GM19452 (cell line): ENCODE measurements at regions not wholly inside any gene's neighbourhood (a gene's known extent, or its start where the extent isn't known, plus 50 kb on each side); places are given as distances from the start of the nearest gene placed in this dataset.
"Not testable (repeated sequence)": the region's sequence is repeated elsewhere in the genome, so short reads cannot be mapped to it uniquely, and the experiment has no call there.

Experiments
- ATAC-seq: cut with Tn5 transposase; IDR thresholded peaks from one replicate; pipeline ENCODE4 v1.9.1; 2021; ENCODE audit not compliant: unreplicated experiment

DNA sequence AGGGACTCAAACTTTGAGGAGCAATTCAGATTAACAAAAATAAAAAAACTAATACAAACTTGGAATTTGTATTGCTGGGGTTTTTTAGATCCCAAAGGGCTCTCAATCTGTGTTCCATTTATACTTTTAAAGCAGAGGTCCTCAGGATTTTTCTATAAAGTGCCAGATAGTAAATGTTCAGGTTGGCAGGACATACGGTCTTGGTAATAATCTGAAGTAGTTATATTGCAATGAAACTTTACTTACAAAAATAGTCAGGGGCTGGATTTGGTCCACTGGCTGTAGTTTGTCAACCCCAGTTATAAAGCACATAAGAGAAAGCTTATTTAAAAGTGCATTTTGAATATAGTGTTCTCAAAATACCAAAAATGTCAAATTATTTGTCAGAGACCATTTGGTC is 164.1 kb upstream of the CTSO start:
- no peak for ATAC-seq

DNA sequence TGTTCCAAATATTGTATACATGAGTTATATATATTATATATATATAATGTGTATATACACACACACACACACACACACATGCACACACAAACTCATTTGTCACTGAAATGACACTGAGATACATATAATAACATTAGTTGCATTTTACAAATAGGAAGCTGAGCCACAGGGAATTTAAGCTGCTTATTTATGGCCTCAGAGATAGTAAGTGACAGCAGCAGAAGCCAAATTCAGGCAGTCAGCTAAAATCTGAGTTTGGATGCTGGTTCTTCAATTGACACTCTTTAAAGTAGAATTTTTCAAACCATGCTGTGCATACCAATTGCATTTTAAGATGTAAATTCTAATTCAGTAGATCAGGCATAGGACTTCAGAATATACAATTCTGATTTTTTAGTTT is 163.3 kb upstream of the CTSO start:
- ATAC-seq: no peak

DNA sequence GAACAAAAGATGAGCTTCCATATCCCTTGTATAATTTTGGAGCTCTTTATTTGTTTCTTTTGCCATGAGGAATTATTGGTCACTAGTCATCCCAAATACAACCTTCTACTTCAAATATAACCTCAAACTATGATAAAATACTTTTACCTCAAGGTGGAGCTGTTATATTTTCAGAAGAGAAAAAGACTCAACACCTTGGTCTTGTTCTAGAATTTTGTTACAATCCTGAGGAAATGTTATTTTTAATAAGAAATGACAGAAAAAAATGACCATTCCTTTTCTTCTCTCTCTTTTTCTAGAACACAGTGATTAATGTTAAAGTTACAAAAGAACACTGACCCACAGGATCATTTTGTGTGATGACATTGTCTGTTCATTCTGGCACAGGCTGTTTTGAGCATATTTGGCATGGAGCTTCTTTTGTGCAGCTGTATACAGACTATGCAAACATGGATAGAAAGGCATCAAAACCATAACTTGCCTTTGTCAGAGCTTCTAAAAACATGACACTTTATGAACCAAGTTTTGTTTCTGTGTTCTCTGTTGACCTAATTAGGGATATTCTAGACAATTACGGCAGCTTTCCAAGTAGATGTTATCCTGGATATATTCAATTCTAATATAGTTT is 159.6 kb upstream of the CTSO start:
- no peak for ATAC-seq

DNA sequence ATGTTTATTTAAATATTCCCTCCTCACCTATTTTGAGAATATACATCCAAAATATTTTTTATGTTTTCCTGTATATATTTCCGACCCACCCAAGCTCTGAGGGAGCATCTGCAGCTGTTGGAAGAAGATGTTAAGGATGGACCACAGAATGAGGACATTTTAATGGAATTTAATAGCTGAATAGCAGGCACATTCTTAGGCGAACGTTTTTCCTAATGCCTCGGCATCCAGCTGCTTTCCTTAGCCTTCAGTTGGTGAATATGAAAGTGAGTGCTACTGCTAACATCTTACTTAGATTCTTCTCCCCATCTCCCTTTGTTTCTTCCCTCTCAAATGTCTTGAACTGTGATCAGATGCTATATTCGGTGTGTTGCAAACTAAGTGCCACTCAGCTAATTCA is 158.0 kb upstream of the CTSO start:
- ATAC-seq: no peak

DNA sequence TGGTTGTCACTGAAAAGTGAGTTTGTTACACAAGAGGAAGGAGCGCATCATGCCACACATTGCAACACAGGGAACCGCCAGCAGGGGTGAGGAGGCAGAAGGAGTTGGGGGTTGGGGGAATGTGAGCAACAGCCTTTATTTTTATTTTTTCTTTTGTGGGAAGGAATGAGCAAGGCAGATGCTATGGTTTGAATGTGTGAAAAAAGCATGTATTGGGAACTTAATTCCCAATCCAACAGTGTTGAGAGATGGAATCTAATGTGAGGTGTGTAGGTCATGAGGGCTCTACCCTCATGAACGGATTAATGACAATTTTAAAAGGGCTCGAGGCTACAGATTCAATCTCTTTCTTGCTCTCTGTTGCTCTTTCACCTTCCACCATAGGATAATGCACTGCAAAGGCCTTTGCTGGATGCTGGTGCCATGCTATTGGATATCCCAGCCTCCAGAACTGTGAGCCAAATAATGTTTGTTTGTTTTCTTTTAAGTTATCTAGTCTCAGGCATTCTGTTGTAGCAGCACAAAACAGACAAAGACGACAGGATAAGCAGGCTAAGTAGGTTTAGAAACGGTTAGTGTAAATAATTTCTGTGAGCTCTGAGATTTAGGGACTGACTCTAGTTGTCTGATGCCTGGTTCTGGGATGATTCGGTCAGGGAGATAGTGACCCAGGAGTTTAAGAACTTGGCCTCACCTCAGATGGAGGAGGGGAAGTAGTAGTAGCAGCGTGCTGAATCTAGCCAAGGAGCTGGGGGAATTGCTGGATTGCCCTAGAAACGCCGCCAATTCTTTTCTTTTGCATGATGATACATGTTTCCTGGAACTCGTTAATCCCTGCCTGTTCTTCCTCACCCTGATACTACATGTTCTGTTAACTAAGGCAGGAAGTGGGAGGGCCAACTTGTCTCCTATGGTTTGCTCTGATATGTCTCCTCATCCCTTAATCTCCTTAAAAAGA is 156.6 kb upstream of the CTSO start:
- no peak for ATAC-seq

DNA sequence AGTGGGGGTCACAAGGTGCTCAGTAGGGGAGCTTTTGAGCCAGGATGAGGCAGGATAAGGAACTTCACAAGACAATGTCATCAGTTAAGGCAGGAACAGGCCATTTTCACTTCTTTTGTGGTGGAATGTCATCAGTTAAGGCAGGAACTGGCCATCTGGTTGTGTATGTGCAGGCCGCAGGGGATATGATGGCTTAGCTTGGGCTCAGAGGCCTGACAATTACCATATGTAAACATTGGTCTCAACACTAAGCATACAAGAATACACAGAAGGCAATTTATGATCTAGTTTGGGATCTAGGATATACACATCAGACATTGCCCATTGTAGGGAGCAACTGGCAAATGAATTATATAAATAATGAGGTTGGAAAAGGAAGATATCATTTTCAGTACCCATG is 155.4 kb upstream of the CTSO start:
- ATAC-seq: not testable (repeated sequence)

DNA sequence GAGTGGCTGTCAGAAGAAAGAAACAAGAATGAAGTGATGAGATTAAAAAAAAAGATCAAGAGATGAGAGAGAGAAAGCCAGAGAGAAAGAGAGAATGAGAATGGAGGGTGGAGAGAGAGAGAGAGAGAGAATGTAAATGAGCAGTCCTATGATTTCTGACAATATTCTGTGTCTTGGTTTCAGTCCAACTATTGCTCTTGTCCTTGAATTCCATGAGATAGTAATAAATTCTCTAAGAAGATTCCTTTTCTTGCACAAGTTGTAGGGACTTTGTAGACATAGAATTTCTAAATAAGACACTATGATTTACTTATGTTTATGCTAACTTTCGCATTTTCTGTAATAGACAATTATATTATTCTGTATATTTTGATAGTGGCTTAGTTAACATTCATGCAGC is 149.6 kb upstream of the CTSO start:
- no peak for ATAC-seq

DNA sequence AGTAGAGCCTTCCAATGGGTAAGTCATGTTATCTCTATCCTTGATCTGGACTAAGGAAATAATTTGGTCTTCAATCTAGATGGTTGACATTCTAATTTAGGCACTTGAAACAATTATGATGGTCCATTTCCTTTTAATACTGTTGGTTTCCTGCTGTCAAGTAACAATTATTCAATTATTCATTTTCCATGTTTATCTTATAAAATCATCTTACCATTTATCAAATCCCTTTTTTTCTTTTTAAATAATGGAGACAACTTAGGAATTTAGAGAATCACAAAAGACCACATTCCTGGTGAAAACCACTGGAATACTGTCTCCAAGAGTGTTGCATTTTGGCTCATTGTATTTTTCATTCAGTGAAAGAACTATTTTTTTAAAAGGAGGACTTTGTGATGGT is 148.7 kb upstream of the CTSO start:
- ATAC-seq: no peak

DNA sequence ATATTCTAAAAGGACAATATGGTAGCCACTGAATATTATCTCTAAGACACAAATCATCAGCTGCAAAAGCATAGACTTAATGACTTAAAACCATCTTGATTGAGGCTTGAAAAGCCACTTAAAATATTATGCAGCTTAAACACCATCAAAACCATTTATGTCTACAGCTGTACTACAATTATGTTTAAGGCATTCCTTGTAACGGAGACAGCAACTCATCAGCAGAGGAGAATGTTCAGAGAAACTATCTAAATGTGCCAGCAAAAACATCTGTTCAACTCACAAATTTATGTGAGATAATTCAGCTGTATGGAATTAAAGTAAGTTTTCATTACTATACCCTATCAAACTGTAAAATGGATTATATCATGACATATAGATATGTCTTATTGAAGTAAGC is 147.9 kb upstream of the CTSO start:
- ATAC-seq: no peak

DNA sequence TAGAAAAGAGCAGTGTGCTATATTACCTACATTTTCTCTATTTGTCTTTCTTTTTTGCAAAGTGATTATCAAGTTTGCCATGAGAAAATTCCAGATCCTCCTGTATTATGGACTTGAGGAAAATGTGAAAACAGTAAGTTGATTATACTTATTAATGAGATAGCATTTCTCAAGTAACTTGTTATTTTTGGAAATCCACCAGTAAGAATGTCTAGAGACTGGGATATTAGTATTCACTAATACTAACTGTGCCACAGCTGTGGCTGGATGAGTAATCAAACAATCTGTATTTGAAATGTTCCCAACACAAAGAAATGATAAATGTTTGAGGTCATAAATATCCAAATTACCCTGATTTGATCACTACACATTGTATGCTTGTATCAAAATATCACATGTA is 147.0 kb upstream of the CTSO start:
- no peak for ATAC-seq

DNA sequence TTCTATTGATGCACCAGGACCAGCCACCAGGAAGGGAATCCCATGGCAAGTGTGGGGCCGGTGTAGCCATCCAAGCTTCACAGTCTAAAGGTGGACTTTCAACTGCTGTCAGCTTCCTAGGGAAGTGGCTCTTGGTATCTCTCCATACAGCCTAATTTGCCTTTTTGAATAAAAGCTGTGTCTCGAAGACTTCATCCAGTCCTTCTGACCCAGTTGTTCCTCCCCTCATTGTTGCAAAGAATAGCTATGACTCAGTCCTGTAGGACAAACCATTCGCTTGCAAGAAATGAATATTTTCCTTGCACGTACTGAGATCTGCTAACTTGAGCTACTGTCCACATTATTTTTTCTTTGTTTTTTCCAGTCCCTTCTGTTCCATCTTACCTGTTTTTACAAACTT is 145.1 kb upstream of the CTSO start:
- no peak for ATAC-seq

DNA sequence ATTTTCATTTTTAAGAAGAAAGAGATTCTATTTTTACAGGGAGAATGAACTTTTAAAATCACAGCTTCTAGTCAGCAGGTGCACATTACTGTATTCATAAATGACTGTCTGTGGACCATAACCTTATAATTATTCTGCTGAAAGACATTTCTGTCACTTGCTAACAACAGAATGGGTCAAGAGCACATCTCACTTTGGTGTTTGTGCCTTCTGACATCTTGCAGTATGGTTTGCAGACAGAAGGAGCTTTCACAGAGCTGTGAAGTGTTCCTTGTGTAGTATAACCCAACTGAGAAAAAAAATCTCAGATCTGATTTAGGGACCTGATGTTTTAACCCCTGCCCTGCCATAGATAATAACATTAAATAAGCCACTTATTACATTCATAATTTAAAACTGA is 131.4 kb upstream of the CTSO start:
- no peak for ATAC-seq

DNA sequence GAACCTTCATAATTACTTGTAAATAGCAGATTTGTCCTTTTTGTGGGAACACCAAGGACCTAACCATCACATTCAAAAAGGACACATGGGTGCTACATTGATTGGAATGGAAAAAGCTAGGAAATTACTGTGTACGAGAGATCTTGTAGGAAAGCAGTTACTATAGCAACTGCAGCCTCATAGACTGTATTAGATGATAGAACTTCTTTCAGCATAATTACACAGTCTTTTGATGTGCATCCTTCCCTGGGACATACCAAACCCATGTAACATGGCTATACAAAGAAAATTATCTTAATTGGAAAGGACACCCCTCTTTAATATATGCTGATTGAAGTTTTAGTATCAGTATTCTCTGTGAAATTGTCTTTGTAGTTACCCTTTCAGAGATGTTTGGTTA is 130.7 kb upstream of the CTSO start:
- no peak for ATAC-seq

DNA sequence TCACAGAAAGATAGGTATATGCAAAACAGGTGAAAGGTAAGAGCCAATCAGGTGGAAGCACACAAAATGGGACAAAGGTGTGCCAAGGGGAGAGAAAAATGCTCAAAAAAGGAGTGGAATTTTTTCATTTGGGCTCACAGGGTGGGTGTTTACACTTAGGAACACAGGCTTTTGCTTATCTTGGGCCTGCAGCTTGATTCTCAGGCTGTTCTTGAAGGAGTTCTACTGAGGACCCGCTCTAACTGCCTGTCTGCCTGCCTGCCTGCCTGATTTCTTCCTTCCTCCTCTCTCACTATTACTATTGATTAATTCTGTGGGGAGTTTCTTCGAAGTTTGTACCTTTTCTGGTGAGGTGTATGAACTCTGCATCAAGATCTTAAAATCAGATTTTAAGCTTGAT is 120.3 kb upstream of the CTSO start:
- ATAC-seq: no peak

DNA sequence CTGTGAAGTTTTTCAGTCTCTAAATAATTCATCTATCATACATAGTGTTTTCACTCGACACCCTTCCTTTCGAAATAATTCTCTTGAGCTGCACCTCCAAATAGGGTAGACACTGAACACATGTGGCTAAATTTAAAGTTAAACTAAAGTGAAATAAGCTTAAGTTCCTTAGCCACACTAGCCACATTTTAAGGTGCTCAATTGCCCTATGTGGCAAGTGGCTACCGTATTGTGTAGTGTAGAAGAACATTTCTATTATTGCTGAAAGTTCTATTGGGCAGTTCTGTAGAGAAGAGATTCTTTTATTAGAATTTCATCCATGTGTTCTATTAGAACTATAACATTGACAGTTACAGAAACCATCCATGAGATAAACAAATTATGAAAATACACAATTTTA is 107.0 kb upstream of the CTSO start:
- ATAC-seq: no peak

DNA sequence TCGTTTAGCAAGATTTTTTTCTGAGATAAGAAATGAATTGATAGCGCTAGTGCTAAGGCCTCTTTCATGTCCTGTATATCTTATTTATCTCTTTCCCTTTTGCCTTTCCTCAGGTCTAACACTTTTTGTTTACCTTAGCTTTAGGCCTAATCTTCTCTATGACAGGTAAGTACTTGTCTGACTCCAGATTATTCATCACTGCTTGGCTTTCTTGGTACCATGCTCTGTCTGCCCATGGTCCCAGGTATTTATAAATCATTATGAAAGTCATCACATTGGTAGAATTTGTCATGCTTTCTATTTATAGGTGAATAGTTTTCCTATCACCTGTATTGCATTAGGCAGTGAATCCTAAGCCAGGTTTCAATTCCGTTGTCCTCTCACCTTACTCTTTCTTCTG is 99.5 kb upstream of the CTSO start:
- ATAC-seq: no peak

DNA sequence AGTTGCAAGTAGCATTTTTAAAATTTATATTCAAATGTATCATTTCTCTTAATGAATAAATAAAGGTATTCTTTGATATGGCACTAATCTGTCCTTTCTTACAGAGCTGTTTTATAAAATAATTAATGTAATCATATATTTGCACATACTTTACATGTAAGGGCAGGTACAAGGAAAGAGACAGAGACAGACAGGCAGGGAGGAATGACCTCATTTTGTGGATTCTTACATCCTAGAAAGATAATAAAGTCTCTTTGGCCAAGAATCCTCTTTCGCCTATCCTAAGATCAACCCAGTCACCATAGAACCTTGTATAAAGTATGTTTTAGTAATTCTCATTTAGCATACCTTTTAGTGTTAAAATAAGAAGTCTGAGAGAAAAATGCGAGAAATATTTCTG is 98.5 kb upstream of the CTSO start:
- ATAC-seq: no peak

DNA sequence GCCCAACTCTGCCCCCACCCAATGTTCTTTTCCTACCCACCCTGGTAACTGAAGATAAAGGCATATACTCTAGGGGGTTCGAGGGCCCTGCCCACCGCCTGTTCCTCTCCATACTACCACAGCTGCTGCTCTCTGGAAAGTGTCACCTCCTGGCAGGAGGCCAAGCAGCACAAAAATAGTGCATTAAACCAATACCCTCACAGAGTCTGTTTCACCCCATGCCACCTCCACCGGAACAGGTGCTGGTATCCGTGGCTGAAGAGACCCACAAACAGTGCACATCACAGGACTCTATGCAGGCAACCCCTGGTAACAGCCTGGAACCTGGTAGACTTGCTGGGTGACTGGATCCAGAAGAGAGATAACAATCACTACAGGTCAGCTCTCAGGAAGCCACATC is 85.1 kb upstream of the CTSO start:
- no peak for ATAC-seq

DNA sequence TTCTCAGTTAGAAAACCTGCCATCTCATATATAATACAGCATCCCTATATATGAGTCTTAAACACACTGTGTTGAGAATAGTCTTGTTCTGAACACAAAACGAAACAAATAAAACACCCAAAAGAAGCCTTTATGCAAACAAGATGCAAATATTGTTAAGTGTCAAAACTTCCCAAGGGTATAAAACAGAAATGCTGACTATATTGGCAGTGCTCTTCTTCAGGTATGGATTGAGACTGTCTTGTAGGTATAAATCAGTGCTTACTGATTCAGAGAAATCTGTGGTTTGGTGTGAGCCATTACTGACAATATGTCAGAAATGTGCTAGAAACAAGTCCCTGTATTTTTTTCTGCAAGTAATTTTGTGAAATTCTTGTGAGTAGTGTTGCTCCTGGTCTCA is 82.8 kb upstream of the CTSO start:
- ATAC-seq: no peak

DNA sequence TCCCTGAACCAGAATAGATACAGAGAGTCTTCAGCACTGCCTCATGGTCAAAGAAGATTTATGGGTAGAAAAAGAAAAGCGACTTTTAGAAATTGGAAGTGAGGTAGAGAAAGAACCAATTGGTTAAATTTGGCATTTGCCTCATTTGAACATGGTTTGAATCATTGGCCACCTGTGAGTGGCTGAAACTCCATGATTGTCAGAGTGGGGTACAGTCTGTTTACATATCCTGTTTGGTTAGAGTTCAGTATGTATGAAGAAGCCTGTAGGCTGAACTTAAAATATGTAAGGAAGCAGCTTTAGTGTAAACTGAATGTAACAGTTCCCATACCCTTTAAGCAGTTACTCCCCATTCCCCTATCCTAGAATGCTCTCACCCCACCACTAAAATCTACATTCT is 76.0 kb upstream of the CTSO start:
- no peak for ATAC-seq

DNA sequence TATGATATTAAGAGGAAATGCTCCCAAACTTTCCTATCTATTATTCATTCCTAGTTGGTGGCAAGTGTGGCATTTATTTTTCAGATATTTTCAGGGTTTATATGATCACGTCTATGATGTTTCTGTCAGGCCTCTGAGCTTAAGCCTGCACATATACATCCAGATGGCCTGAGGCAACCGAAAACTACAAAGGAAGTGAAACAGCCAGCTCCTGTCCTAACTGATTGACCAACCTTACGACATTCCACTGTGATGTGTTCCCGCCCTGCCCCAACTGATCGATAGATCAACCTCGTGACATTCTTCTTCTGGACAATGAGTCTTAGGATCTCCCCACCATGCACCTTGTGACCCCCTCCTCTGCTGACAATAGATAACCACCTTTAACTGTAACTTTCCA is 67.6 kb upstream of the CTSO start:
- no peak for ATAC-seq

DNA sequence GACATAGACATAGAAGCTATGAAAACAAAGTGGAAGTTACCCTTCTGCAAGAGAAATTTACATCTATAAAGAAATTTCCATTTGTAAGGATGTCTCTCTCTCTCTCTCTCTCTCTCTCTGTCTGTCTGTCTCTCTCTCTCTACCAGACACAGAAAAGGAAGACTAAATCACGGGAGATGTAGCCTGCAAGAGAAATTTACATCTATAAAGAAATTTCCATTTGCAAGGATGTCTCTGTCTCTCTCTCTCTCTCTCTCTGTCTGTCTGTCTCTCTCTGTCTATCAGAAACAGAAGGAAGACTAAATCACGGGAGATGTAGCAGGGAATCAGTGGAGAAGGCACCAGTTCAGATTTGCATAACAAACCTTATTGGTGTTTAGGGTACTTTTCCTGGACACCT is 65.6 kb upstream of the CTSO start:
- ATAC-seq: no peak

DNA sequence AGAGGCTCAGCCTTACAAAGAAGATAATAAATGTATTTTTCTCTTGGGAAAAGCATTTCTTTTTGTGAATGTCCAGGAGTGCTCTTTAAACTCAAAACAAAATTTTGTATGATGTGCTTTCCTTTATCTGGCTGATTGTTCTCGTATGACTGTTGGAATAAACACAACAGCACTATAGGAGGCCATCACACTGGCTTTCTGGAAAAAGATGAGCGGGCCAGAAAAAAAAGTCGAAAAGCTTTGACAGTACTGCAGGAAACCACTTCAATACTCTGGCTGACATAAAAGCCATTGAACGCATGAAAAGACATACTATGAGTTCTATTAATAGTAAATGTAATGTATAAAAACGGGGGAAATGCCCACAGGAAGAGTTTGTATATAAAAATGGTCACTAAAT is 64.7 kb upstream of the CTSO start:
- no peak for ATAC-seq
